Esophagus squamous epithelium (tissue), 5 donors: ENCODE measurements at regions not wholly inside any gene's neighbourhood (a gene's known extent, or its start where the extent isn't known, plus 50 kb on each side); places are given as distances from the start of the nearest gene placed in this dataset.

Source experiments
- DNase-seq: peaks from one replicate; lab custom pipeline; 2025; lab: John Stamatoyannopoulos, UW
- H3K27ac ChIP-seq, 4 donors: fragments of 200-600 bp; sonication (generic); one replicate each; pipeline ENCODE4 v1.5.1; 2016 to 2019; ENCODE audit warnings: mild to moderate bottlenecking in 1 of 4
- H3K27me3 ChIP-seq, 4 donors: fragments of 200-600 bp; sonication (generic); 1 replicate in 3 of 4; 2 replicates in 1 of 4; pipeline versions ENCODE4 v1.5.1 to v1.6.0; 2017 to 2021; ENCODE audit warnings: antibody characterized with exemption in 1 of 4
- H3K36me3 ChIP-seq, 3 donors: fragments of 200-600 bp; sonication (generic); one replicate each; pipeline ENCODE4 v1.5.1; 2016 to 2019
- H3K4me1 ChIP-seq, 3 donors: fragments of 200-600 bp; sonication (generic); one replicate each; pipeline ENCODE4 v1.5.1; 2017 to 2019
- H3K4me3 ChIP-seq, 4 donors: fragments of 200-600 bp; sonication (generic); 1 replicate in 3 of 4; 2 replicates in 1 of 4; pipeline ENCODE4 v1.5.1; 2016 to 2019; ENCODE audit warnings: mild to moderate bottlenecking in 2 of 4, moderate library complexity in 1 of 4
- H3K9me3 ChIP-seq, 3 donors: fragments of 200-600 bp; sonication (generic); one replicate each; pipeline ENCODE4 v1.5.1; 2016 to 2019
- CTCF ChIP-seq, 6 experiments: fragments of 450-650 bp in 4 of 6; fragments of 200-600 bp in 2 of 6; sonication (generic) in 2 of 6; IDR thresholded peaks; one replicate each; pipeline ENCODE4 v1.5.1; 2016 to 2019; ENCODE audit warnings: antibody characterized with exemption in 6 of 6, mild to moderate bottlenecking in 4 of 6, moderate library complexity in 4 of 6
- POLR2A ChIP-seq, 4 donors: fragments of 450-650 bp; IDR thresholded peaks; one replicate each; pipeline ENCODE4 v1.6.1; 2017; ENCODE audit warnings: antibody characterized with exemption in 4 of 4, mild to moderate bottlenecking in 4 of 4, moderate library complexity in 3 of 4
- WGBS, 2 donors: methylation state at CpG; one replicate each; pipeline ENCODE4 v1.1.5; 2018; 5-methylcytosine and 5-hydroxymethylcytosine counted together
- intact Hi-C: fragments of 100-400 bp; cut with DNase I; formaldehyde crosslinking; loops from one replicate; pipeline ENCODE4 v1.15.0; 2022
- donor health status: DM: yes; HTN: yes; CAD: no.

- no peak for TF ChIP-seq CTCF (IDR thresholded peaks at IDR 0.05)
- no peaks in the 10 kb centered on the region for H3K36me3 ChIP-seq
- no peaks in the 10 kb centered on the region for H3K4me1 ChIP-seq
- no peak for DNase-seq
- no peak overlapping the region for H3K4me3 ChIP-seq
- WGBS, 2 donors, result 58 to 62% methylated on average over 2 to 3 of the region's 3 CpGs
- no peak overlapping the region for H3K27ac ChIP-seq
- intact Hi-C loops, result no loop called here
- H3K9me3 ChIP-seq, result no peaks in the 10 kb centered on the region
- H3K27me3 ChIP-seq, result no peaks in the 10 kb centered on the region
These were observed 73.7 kb upstream of the SPANXB1 start for GRCh38 chrX:140928739-140929138.

- Histone ChIP-seq H3K9me3 (no peaks in the 10 kb centered on the region), H3K4me3 (no peak overlapping the region), H3K36me3 (no peaks in the 10 kb centered on the region), H3K27me3 (no peaks in the 10 kb centered on the region), H3K4me1 (no peaks in the 10 kb centered on the region), H3K27ac (no peak overlapping the region)
- intact Hi-C loops, result no loop called here
- no peak for TF ChIP-seq POLR2A (IDR thresholded peaks at IDR 0.05)
- TF ChIP-seq CTCF (IDR thresholded peaks at IDR 0.05), result no peak
- 34 to 38% methylated on average over 2 to 3 of the region's 3 CpGs for WGBS, 2 donors
- no peak for DNase-seq
These were observed 69.4 kb upstream of the SPANXB1 start for GRCh38 chrX:140933016-140933415.

GRCh38 chrX:140933874-140934655 is 68.3 kb upstream of the SPANXB1 start:
- Histone ChIP-seq H3K4me1 (no peaks in the 10 kb centered on the region), H3K36me3 (no peaks in the 10 kb centered on the region), H3K4me3 (no peak overlapping the region), H3K27me3 (no peaks in the 10 kb centered on the region), H3K27ac (no peak overlapping the region), H3K9me3 (no peaks in the 10 kb centered on the region)
- DNase-seq, result no peak
- 57 to 61% methylated on average over 6 of the region's 6 CpGs for WGBS, 2 donors
- TF ChIP-seq CTCF (IDR thresholded peaks at IDR 0.05), result no peak
- TF ChIP-seq POLR2A (IDR thresholded peaks at IDR 0.05), result no peak
- intact Hi-C loops, result no loop called here

- Histone ChIP-seq H3K4me1 (no peaks in the 10 kb centered on the region), H3K9me3 (no peaks in the 10 kb centered on the region), H3K4me3 (no peak overlapping the region), H3K27me3 (no peaks in the 10 kb centered on the region), H3K36me3 (no peaks in the 10 kb centered on the region), H3K27ac (no peak overlapping the region)
- intact Hi-C loops, result no loop called here
- no peak for DNase-seq
- TF ChIP-seq CTCF (IDR thresholded peaks at IDR 0.05), result no peak
- no peak for TF ChIP-seq POLR2A (IDR thresholded peaks at IDR 0.05)
- WGBS, 2 donors, result 71 to 100% methylated on average over 1 to 2 of the region's 2 CpGs
These were observed 58.9 kb upstream of the SPANXB1 start for GRCh38 chrX:140943513-140943912.

GRCh38 chrX:140944710-140945109 is 57.7 kb upstream of the SPANXB1 start:
- 60 to 75% methylated on average over 3 of the region's 3 CpGs for WGBS, 2 donors
- no peak for DNase-seq
- Histone ChIP-seq H3K27me3 (no peaks in the 10 kb centered on the region), H3K27ac (no peak overlapping the region), H3K9me3 (no peaks in the 10 kb centered on the region), H3K4me3 (no peak overlapping the region), H3K4me1 (no peaks in the 10 kb centered on the region), H3K36me3 (no peaks in the 10 kb centered on the region)
- TF ChIP-seq POLR2A (IDR thresholded peaks at IDR 0.05) (no peak), CTCF (IDR thresholded peaks at IDR 0.05) (no peak)
- intact Hi-C loops, result no loop called here
